SK-N-DZ (cell line): ENCODE measurements at regions not wholly inside any gene's neighbourhood (a gene's known extent, or its start where the extent isn't known, plus 50 kb on each side); places are given as distances from the start of the nearest gene placed in this dataset.

Source experiments
- DNase-seq: peaks from one replicate; pipeline ENCODE4 v3.0.0-alpha.2; 2015; ENCODE audit warnings: low spot score

- DNase-seq: no peak
Measured at GRCh38 chr3:106018929-106019550, 150.2 kb upstream of the CBLB start.

- DNase-seq: no peak
Measured at GRCh38 chr3:106022913-106023312, 154.1 kb upstream of the CBLB start.

- DNase-seq: no peak
Measured at GRCh38 chr3:106025151-106025722, 156.4 kb upstream of the CBLB start.

- no peak for DNase-seq
Measured at GRCh38 chr3:106029954-106030626, 161.3 kb upstream of the CBLB start.

GRCh38 chr3:106030627-106030963 is 161.8 kb upstream of the CBLB start:
- no peak for DNase-seq

- DNase-seq: no peak
Measured at GRCh38 chr3:106032479-106032878, 163.7 kb upstream of the CBLB start.

GRCh38 chr3:106033654-106034053 is 164.8 kb upstream of the CBLB start:
- DNase-seq: no peak

GRCh38 chr3:106034313-106034712 is 165.5 kb upstream of the CBLB start:
- no peak for DNase-seq

- no peak for DNase-seq
Measured at GRCh38 chr3:106035619-106036018, 166.8 kb upstream of the CBLB start.

GRCh38 chr3:106036696-106037095 is 167.9 kb upstream of the CBLB start:
- no peak for DNase-seq

GRCh38 chr3:106047221-106047620 is 178.4 kb upstream of the CBLB start:
- DNase-seq: no peak

- DNase-seq: no peak
Measured at GRCh38 chr3:106048946-106049481, 180.2 kb upstream of the CBLB start.

GRCh38 chr3:106049821-106050220 is 181.0 kb upstream of the CBLB start:
- DNase-seq: no peak

- no peak for DNase-seq
Measured at GRCh38 chr3:106056931-106057330, 188.1 kb upstream of the CBLB start.

GRCh38 chr3:106058475-106058874 is 189.7 kb upstream of the CBLB start:
- no peak for DNase-seq

GRCh38 chr3:106059953-106060517 is 191.2 kb upstream of the CBLB start:
- no peak for DNase-seq

- DNase-seq: no peak
Measured at GRCh38 chr3:106063909-106064308, 195.1 kb upstream of the CBLB start.

- no peak for DNase-seq
Measured at GRCh38 chr3:106065831-106066230, 197.0 kb upstream of the CBLB start.

GRCh38 chr3:106067711-106068110 is 198.9 kb upstream of the CBLB start:
- no peak for DNase-seq

GRCh38 chr3:106068381-106068780 is 199.6 kb upstream of the CBLB start:
- no peak for DNase-seq

- no peak for DNase-seq
Measured at GRCh38 chr3:106068795-106069194, 200.0 kb upstream of the CBLB start.

GRCh38 chr3:106070187-106070586 is 201.4 kb upstream of the CBLB start:
- no peak for DNase-seq

GRCh38 chr3:106071306-106071705 is 202.5 kb upstream of the CBLB start:
- DNase-seq: no peak
